ENCODE measurements at regions not wholly inside any gene's neighbourhood (a gene's known extent, or its start where the extent isn't known, plus 50 kb on each side); places are given as distances from the start of the nearest gene placed in this dataset.

DNA sequence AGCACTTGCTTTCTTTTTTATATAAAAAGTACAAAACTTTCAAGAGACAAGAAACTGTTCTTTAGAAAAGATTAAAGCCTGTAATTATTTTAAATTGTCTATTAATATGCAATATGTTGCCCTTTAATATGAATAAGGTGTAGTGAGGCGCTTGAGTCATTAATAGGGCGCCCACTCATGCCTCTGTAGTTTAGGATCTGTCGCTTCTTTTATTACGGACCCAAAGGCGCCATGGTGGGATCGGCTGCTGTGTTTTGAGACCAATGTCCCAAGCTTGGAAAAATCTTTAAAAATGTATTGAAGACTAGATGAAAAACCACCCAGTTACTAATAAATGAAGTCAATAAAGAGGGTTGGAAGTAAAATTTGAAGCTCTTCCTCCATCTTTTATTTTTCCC lies 259.5 kb upstream of the MEIS2 start:
- TF ChIP-seq, protein P1, sequence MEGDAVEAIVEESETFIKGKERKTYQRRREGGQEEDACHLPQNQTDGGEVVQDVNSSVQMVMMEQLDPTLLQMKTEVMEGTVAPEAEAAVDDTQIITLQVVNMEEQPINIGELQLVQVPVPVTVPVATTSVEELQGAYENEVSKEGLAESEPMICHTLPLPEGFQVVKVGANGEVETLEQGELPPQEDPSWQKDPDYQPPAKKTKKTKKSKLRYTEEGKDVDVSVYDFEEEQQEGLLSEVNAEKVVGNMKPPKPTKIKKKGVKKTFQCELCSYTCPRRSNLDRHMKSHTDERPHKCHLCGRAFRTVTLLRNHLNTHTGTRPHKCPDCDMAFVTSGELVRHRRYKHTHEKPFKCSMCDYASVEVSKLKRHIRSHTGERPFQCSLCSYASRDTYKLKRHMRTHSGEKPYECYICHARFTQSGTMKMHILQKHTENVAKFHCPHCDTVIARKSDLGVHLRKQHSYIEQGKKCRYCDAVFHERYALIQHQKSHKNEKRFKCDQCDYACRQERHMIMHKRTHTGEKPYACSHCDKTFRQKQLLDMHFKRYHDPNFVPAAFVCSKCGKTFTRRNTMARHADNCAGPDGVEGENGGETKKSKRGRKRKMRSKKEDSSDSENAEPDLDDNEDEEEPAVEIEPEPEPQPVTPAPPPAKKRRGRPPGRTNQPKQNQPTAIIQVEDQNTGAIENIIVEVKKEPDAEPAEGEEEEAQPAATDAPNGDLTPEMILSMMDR (IDR thresholded peaks at IDR 0.05) = no peak
- no peak for TF ChIP-seq POLR2A (IDR thresholded peaks at IDR 0.05)
